ENCODE measurements at regions not wholly inside any gene's neighbourhood (a gene's known extent, or its start where the extent isn't known, plus 50 kb on each side); places are given as distances from the start of the nearest gene placed in this dataset.
"Not testable (repeated sequence)": the region's sequence is repeated elsewhere in the genome, so short reads cannot be mapped to it uniquely, and the experiment has no call there.

DNA sequence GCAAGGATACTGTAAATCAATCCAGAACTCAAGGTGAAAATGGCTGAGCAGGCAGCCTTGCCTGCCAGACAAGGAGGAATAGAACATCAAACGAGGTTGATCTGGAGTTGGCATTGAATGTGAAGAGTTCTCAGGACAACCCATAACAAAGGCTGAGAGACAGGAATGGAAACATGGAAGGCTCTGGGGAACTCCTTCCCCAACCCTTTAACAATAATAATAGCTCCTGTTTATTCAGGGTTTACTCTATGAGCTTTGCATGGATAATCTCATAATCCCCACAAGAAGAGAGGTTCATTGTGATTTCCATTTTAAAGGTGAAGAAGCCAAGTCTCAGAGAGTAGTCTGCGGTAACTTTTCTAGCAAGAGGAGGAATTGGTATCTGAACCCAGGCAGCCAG is 151.7 kb downstream of the SOD2 start:
- H3K9me3 ChIP-seq (ENCODE audit: low read depth), result no peaks in the 10 kb centered on the region
- H3K4me1 ChIP-seq (ENCODE audit: insufficient read depth), result no peaks in the 10 kb centered on the region
- no peak overlapping the region for H3K4me2 ChIP-seq
- no peaks in the 10 kb centered on the region for H4K20me1 ChIP-seq (ENCODE audit: insufficient read depth, poor library complexity, severe bottlenecking)
- peaks cover 13% of the 10 kb centered on the region for H3K27me3 ChIP-seq
- no peaks in the 10 kb centered on the region for H3K9me2 ChIP-seq (replicated peaks; ENCODE audit: insufficient read depth)
- no peak overlapping the region for H3K4me3 ChIP-seq
- no peak for DNase-seq (ENCODE audit: low spot score)
- no peaks in the 10 kb centered on the region for H3K79me2 ChIP-seq
- H3K27ac ChIP-seq, result no peak overlapping the region
- H2AFZ ChIP-seq, result no peak overlapping the region
- TF ChIP-seq EZH2phosphoT487 (IDR thresholded peaks at IDR 0.05; ENCODE audit: low read depth, severe bottlenecking, unreplicated experiment), result no peak
- no peak for TF ChIP-seq CTCF (IDR thresholded peaks at IDR 0.05; ENCODE audit: poor library complexity)
- no peak for TF ChIP-seq EZH2 (IDR thresholded peaks at IDR 0.05; ENCODE audit: borderline replicate concordance)
- no peaks in the 10 kb centered on the region for H3K36me3 ChIP-seq (replicated peaks; ENCODE audit: insufficient read depth, low read depth)
- WGBS (ENCODE audit: low lambda C conversion rate, missing lambda C conversion rate), result 59% methylated on average over 2 of the region's 2 CpGs

DNA sequence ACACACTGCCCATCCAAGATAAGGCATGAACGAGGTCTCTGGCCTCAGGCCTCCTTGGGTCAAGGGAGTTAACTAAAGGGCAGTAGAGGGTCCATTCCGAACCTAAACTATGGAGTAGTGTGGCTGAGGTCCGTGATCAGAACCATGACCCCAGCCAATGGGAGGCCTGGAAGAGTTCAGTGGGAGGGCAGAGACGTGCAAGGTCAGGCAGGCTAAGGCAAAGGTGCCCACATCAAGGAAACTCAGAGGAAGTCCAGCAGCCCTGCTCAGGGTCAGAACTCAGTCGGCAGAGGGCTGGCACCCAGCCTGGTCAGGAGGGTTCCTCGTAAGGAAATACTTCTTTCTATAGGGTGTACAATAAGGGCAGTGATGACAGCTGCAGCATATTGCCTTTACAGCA is 152.2 kb downstream of the SOD2 start:
- H2AFZ ChIP-seq, result no peak overlapping the region
- no peaks in the 10 kb centered on the region for H3K36me3 ChIP-seq (replicated peaks; ENCODE audit: insufficient read depth, low read depth)
- no peak for DNase-seq (ENCODE audit: low spot score)
- H3K9me2 ChIP-seq (replicated peaks; ENCODE audit: insufficient read depth), result no peaks in the 10 kb centered on the region
- no peak overlapping the region for H3K27ac ChIP-seq
- no peaks in the 10 kb centered on the region for H3K79me2 ChIP-seq
- no peak overlapping the region for H3K4me3 ChIP-seq
- TF ChIP-seq EZH2 (IDR thresholded peaks at IDR 0.05; ENCODE audit: borderline replicate concordance), result no peak
- TF ChIP-seq EZH2phosphoT487 (IDR thresholded peaks at IDR 0.05; ENCODE audit: low read depth, severe bottlenecking, unreplicated experiment), result no peak
- no peaks in the 10 kb centered on the region for H3K4me1 ChIP-seq (ENCODE audit: insufficient read depth)
- H3K4me2 ChIP-seq, result no peak overlapping the region
- 87% methylated on average over 6 of the region's 6 CpGs for WGBS (ENCODE audit: low lambda C conversion rate, missing lambda C conversion rate)
- no peaks in the 10 kb centered on the region for H3K9me3 ChIP-seq (ENCODE audit: low read depth)
- no peaks in the 10 kb centered on the region for H4K20me1 ChIP-seq (ENCODE audit: insufficient read depth, poor library complexity, severe bottlenecking)
- H3K27me3 ChIP-seq, result peaks cover 13% of the 10 kb centered on the region

DNA sequence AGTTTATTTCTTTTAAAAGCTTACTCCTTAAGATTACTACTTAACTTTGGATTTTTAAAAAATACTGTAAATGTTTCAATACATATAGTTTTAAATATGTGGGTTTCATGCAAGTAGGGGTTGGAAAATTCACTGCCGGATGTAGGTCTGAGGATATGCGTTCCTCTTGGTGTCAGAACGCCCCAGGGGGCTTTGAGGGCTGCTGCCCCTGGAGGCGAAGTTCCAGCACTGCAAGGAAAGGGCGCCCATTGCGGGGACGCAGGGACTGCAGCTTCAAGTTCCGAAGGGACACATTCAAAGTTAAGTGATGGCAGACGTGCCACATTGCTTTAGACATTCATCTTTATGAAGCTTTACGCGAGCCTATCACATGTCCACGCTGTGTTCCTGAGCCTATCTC is 152.9 kb downstream of the SOD2 start:
- Histone ChIP-seq H3K79me2 (no peaks in the 10 kb centered on the region), H4K20me1 (ENCODE audit: insufficient read depth, poor library complexity, severe bottlenecking) (no peaks in the 10 kb centered on the region), H3K4me2 (no peak overlapping the region), H3K4me3 (no peak overlapping the region), H3K27ac (no peak overlapping the region), H3K9me3 (ENCODE audit: low read depth) (no peaks in the 10 kb centered on the region), H3K36me3 (replicated peaks; ENCODE audit: insufficient read depth, low read depth) (no peaks in the 10 kb centered on the region), H2AFZ (no peak overlapping the region), H3K9me2 (replicated peaks; ENCODE audit: insufficient read depth) (no peaks in the 10 kb centered on the region), H3K27me3 (peaks cover 13% of the 10 kb centered on the region), H3K4me1 (ENCODE audit: insufficient read depth) (no peaks in the 10 kb centered on the region)
- DNase-seq (ENCODE audit: low spot score), result peak; percentile 21
- whole genome bisulfite sequencing (ENCODE audit: low lambda C conversion rate, missing lambda C conversion rate), result 35% methylated on average over 12 of the region's 12 CpGs
- no peak for TF ChIP-seq EZH2phosphoT487 (IDR thresholded peaks at IDR 0.05; ENCODE audit: low read depth, severe bottlenecking, unreplicated experiment)
- peak; percentile 15 for TF ChIP-seq CTCF (IDR thresholded peaks at IDR 0.05; ENCODE audit: poor library complexity)
- no peak for TF ChIP-seq EZH2 (IDR thresholded peaks at IDR 0.05; ENCODE audit: borderline replicate concordance)

DNA sequence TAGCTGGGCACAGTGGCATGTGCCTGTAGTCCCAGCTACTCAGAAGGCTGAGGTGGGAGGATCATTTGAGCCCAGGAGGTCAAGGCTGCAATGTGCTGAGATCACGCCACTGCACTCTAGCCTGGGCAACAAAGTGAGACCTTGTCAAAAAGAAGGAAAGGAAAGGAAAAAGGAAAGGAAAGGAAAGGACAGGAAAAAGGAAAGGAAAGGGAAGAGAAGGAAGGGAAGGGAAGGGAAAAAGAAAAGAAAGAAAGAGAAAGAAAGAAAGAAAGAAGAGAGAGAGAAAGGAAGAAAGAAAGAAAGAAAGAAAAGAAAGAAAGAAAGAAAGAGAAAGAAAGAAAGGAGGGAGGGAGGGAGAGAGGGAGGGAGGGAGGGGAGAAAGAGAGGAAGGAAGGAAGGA is 155.0 kb downstream of the SOD2 start:
- not testable (repeated sequence) for H3K9me2 ChIP-seq (replicated peaks; ENCODE audit: insufficient read depth); H3K79me2 ChIP-seq; H3K36me3 ChIP-seq (replicated peaks; ENCODE audit: insufficient read depth, low read depth); H3K4me2 ChIP-seq; H3K4me3 ChIP-seq; H3K27ac ChIP-seq; H2AFZ ChIP-seq; H3K4me1 ChIP-seq (ENCODE audit: insufficient read depth); DNase-seq (ENCODE audit: low spot score); H4K20me1 ChIP-seq (ENCODE audit: insufficient read depth, poor library complexity, severe bottlenecking); H3K9me3 ChIP-seq (ENCODE audit: low read depth)
- WGBS (ENCODE audit: low lambda C conversion rate, missing lambda C conversion rate), result 100% methylated on average over 1 of the region's 1 CpG
- H3K27me3 ChIP-seq, result peaks cover 13% of the 10 kb centered on the region

Measured in hepatocyte (in vitro differentiated cells).